B cell (primary cell): ENCODE measurements at regions not wholly inside any gene's neighbourhood (a gene's known extent, or its start where the extent isn't known, plus 50 kb on each side); places are given as distances from the start of the nearest gene placed in this dataset.

Experiments
- EZH2 ChIP-seq: IDR thresholded peaks from 2 replicates; pipeline ENCODE4 v1.6.1; 2012; ENCODE audit warnings: borderline replicate concordance, low read depth, mild to moderate bottlenecking, moderate library complexity, low read length; ENCODE audit not compliant: insufficient read depth, poor library complexity, severe bottlenecking
- TF ChIP-seq, protein P1 (sequence below): fragments of 200-600 bp; IDR thresholded peaks from one replicate; pipeline ENCODE4 v1.8.0; 2022; ENCODE audit warnings: antibody characterized with exemption, mild to moderate bottlenecking

DNA sequence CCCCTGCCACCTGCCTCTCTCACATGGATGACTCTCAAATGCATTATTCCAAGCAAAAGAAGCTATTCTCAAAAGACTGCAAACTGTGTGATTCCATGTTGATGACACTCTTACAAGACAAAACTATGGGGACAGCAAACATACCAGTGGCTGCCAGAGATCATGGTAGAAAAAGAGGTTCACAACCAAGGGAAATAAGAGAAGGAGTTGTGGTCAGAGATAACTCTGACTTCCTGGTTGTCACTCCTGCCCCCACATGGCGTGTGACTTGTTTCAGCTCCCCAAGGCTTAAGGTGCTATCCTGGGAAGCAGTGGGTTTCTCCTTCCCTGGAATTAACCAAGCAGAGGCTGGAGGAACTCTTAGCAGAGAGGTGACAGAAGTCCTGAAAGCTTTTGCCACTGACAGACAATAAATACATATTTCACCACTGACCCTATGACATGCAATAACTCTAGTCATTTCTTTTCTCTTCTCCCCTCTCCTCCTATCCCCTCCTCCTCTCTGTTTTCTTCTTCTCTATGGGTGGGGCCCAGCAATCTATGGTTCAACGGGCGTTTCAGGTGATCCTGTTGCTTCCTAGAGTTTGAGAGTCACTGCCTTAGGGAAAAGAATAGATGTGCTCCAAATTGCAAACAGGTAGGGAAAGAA lies 185.1 kb downstream of the FCRL5 start:
- TF ChIP-seq, protein P1, sequence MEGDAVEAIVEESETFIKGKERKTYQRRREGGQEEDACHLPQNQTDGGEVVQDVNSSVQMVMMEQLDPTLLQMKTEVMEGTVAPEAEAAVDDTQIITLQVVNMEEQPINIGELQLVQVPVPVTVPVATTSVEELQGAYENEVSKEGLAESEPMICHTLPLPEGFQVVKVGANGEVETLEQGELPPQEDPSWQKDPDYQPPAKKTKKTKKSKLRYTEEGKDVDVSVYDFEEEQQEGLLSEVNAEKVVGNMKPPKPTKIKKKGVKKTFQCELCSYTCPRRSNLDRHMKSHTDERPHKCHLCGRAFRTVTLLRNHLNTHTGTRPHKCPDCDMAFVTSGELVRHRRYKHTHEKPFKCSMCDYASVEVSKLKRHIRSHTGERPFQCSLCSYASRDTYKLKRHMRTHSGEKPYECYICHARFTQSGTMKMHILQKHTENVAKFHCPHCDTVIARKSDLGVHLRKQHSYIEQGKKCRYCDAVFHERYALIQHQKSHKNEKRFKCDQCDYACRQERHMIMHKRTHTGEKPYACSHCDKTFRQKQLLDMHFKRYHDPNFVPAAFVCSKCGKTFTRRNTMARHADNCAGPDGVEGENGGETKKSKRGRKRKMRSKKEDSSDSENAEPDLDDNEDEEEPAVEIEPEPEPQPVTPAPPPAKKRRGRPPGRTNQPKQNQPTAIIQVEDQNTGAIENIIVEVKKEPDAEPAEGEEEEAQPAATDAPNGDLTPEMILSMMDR, result no peak
- no peak for TF ChIP-seq EZH2
